HUES64 (cell line): ENCODE measurements at regions not wholly inside any gene's neighbourhood (a gene's known extent, or its start where the extent isn't known, plus 50 kb on each side); places are given as distances from the start of the nearest gene placed in this dataset.

Experiments used
- H3K27ac ChIP-seq: 2 replicates; pipeline ENCODE4 v1.7.0; 2013; ENCODE audit warnings: low read depth, low read length, inconsistent platforms
- H3K27me3 ChIP-seq: 2 replicates; pipeline ENCODE4 v1.6.1; 2013; ENCODE audit warnings: mild to moderate bottlenecking, low read length; ENCODE audit not compliant: insufficient read depth
- H3K36me3 ChIP-seq: 2 replicates; pipeline ENCODE4 v1.6.1; 2013; ENCODE audit warnings: mild to moderate bottlenecking, low read length; ENCODE audit not compliant: insufficient read depth
- H3K4me1 ChIP-seq: 2 replicates; pipeline ENCODE4 v1.6.1; 2013; ENCODE audit warnings: mild to moderate bottlenecking, low read length, moderate library complexity; ENCODE audit not compliant: insufficient read depth
- H3K4me3 ChIP-seq: 2 replicates; pipeline ENCODE4 v1.5.1; 2013; ENCODE audit warnings: mild to moderate bottlenecking, low read length, moderate library complexity
- H3K9ac ChIP-seq: 2 replicates; pipeline ENCODE4 v1.6.1; 2013; ENCODE audit warnings: mild to moderate bottlenecking, low read depth, low read length
- H3K9me3 ChIP-seq: 2 replicates; pipeline ENCODE4 v1.6.1; 2013; ENCODE audit warnings: low read depth, low read length; ENCODE audit not compliant: insufficient read depth
- WGBS: fragments of 150-250, 120-280 bp; methylation state at CpG from one replicate; pipeline ENCODE4 v1.1.7; 2013; ENCODE audit warnings: missing lambda C conversion rate; 5-methylcytosine and 5-hydroxymethylcytosine counted together

DNA sequence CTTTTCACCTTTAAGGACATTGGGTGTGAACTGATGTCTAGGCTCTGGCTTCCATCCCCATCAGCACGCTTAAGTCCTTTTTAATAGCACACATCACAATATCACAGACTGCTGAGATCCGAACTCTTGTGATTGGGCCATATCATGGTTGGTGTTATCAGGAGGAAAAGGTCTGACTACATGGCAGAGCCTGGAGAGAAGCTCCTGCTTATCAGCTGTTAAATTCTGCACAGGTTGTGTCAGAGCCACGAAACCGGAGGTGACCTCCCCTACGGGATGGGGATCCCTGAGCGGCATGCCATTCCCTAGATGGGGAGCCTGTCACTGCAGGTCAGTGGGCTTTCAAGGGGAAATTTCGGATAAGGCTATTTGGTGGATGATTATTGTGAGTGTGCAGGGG lies 182.4 kb downstream of the INHBA start:
- whole genome bisulfite sequencing = 94% methylated on average over 7 of the region's 7 CpGs
- H3K9ac ChIP-seq = no peak overlapping the region
- H3K4me3 ChIP-seq = no peak overlapping the region
- H3K27ac ChIP-seq = no peak overlapping the region
- no peaks in the 10 kb centered on the region for H3K27me3 ChIP-seq
- no peaks in the 10 kb centered on the region for H3K4me1 ChIP-seq
- peaks cover 20% of the 10 kb centered on the region for H3K9me3 ChIP-seq
- H3K36me3 ChIP-seq = no peaks in the 10 kb centered on the region

DNA sequence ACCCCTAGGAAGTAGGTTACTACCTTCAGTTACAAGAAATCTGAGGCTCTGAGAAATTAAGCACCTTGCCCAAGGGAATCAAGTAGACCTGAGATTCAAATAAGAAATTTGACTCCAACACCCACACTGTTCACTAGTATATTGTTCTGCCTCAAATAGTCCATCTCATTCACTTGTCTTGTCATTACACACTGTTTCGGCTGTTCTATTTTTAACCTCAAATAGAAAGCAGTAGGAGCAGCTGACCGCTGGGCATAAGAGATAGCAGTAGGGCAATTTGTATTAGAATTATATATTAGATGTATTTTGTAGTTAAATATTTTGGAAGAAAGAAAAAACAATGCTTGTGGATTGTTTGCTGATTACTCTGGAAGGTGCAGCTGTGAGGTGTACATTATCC lies 185.1 kb downstream of the INHBA start:
- Histone ChIP-seq H3K9me3 (peaks cover 11% of the 10 kb centered on the region), H3K27me3 (no peaks in the 10 kb centered on the region), H3K4me3 (no peak overlapping the region), H3K9ac (no peak overlapping the region), H3K4me1 (no peaks in the 10 kb centered on the region), H3K27ac (no peak overlapping the region), H3K36me3 (no peaks in the 10 kb centered on the region)
- WGBS = 97% methylated on average over 2 of the region's 2 CpGs

DNA sequence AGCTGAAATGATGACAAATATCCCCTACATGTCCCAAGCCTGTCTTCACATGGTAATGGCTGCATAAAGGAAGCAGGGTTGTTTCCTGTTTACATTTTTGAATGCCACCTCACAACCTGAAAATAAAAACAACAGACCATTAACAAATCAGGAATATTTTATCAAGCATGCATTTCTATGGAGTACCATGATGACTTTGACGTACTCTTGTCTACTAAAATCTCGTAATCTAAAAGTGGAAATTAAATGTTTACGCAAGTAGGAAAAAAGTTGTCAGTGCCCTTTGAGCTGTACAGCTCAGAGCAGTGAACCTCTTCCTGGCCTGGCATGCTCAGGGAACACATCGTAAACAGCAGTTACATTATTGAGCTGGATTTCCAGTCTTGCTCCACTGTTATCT lies 194.1 kb downstream of the INHBA start:
- Histone ChIP-seq H3K4me1 (no peaks in the 10 kb centered on the region), H3K27ac (no peak overlapping the region), H3K9me3 (no peaks in the 10 kb centered on the region), H3K27me3 (no peaks in the 10 kb centered on the region), H3K9ac (no peak overlapping the region), H3K4me3 (no peak overlapping the region), H3K36me3 (no peaks in the 10 kb centered on the region)
- 97% methylated on average over 4 of the region's 4 CpGs for WGBS

DNA sequence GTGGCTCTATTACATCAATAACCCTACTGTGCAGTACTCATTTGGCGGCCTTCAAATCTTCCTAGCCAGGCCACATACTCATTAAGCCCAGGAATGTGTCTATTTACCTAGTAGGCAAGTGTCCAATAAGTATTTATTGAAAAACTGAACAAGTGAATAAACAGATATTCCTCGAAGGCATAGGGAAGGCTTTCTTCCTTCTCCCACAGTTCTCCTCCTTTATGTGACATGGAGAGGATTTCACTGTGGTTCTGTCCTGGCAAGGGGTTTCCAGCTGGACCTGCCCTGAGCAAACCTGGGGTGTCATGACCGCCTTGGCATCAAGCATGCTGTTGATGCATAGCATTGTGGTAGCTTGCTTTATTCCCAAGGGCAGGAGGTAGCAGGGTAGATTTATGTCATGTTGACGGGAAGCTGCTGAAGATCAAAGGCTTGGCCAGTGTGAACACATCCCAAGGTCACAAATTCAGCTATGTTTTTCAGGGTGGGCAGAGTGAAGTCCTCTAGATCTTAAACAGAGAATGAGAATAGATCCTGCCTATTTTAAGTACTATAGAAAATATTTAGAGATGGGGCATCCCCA lies 195.1 kb downstream of the INHBA start:
- Histone ChIP-seq H3K4me1 (no peaks in the 10 kb centered on the region), H3K27ac (no peak overlapping the region), H3K4me3 (no peak overlapping the region), H3K27me3 (no peaks in the 10 kb centered on the region), H3K9ac (no peak overlapping the region), H3K9me3 (no peaks in the 10 kb centered on the region), H3K36me3 (no peaks in the 10 kb centered on the region)
- WGBS = 90% methylated on average over 4 of the region's 4 CpGs

DNA sequence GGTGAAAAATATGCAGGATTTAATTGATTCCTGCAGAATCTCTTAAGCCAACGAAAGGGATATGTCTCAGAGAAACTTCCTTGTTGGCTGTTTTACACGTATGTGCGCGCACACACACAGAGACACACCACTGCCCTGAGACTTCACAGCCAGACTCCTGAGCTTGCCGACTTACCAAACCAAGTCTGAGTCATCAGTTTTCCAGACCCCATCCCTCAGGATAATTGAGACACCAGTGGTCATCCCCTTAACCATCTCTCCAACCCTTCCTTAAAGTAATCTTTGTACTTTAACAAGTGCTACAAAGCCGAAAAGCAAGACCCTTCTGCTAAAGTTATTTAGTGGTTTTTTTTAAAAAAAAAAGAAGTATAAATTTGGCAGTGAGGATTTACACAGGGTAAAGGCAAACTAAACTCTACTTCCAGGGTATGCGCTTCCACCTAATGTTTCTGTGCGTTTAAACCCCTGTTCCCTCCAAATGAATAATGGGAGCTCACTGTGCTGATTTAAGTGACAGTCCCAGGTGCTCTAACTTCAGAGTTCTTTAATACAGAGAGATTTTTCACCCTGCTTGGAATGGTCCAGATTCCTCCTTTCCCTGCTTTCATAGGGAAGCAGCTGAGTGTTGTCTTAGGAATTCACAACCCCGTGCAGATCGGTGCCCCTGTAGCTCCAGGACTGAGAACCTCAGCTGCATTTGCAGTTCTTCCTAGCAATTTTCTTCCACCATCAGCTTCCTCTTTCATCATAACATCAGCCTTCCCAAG lies 198.5 kb downstream of the INHBA start:
- Histone ChIP-seq H3K9me3 (no peaks in the 10 kb centered on the region), H3K36me3 (no peaks in the 10 kb centered on the region), H3K9ac (no peak overlapping the region), H3K4me1 (no peaks in the 10 kb centered on the region), H3K27me3 (no peaks in the 10 kb centered on the region), H3K4me3 (no peak overlapping the region), H3K27ac (no peak overlapping the region)
- 94% methylated on average over 10 of the region's 10 CpGs for WGBS

DNA sequence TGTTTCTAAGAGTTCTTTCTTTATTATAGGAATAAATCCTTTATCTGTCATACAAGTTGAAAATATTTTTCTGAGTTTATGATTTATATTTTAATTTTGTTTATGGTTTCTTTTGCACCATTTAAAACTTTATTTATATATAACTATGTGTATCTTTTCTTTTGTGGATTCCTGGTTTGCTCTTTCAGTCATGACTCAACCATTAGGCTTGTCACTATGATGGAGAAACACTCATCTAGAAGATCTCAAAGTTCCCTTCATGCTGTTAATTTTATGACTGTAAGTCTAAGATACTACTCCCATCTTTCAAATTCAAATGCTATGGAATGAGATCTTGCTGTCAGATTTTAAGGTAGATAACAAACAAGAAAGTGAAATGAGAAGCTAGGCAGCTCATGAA lies 199.5 kb downstream of the INHBA start:
- no peaks in the 10 kb centered on the region for H3K4me1 ChIP-seq
- no peak overlapping the region for H3K4me3 ChIP-seq
- no peak overlapping the region for H3K27ac ChIP-seq
- no peaks in the 10 kb centered on the region for H3K36me3 ChIP-seq
- H3K9me3 ChIP-seq = no peaks in the 10 kb centered on the region
- H3K27me3 ChIP-seq = no peaks in the 10 kb centered on the region
- no peak overlapping the region for H3K9ac ChIP-seq

DNA sequence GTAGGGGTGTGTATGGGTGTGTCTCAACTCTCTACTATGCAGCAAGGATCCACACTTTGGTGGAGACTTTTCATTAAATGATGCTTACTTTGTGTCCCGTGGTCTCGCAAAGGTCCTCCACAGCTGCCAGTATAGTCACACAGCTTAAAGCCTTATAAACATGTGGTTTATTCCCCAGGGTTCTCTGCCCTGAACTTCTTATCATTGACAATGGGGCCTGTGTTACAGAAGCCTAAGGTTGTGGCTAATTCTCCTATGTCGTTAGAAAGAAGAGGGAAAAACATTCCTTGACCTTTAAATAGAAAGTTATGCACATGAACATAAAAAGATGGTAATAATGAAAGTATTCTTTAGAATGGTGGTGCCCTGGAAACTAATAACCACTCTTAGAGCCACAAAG lies 201.4 kb downstream of the INHBA start:
- no peak overlapping the region for H3K27ac ChIP-seq
- H3K27me3 ChIP-seq = no peaks in the 10 kb centered on the region
- H3K4me1 ChIP-seq = no peaks in the 10 kb centered on the region
- no peaks in the 10 kb centered on the region for H3K36me3 ChIP-seq
- no peak overlapping the region for H3K9ac ChIP-seq
- WGBS = 87% methylated on average over 3 of the region's 3 CpGs
- H3K9me3 ChIP-seq = no peaks in the 10 kb centered on the region
- H3K4me3 ChIP-seq = no peak overlapping the region

DNA sequence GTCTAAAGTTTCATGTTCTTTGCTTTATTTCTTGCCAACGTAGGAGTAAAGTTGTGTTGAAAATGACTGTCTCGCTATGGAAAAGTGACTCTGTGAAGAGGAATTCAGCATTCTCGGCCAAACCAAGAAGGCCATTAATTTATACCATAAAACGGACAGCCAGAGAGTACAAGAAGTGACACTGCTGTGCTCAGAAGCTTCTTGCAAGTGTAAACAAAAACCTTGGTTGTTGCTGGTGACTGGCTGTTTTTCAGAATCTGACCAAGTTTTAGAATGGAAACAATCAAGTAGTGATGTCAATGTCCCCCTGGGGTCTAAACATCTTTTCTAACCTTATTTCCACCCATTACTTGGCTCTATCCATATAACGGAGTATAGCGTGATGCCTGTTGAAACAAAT lies 201.9 kb downstream of the INHBA start:
- no peak overlapping the region for H3K4me3 ChIP-seq
- H3K27me3 ChIP-seq = no peaks in the 10 kb centered on the region
- no peak overlapping the region for H3K27ac ChIP-seq
- no peaks in the 10 kb centered on the region for H3K9me3 ChIP-seq
- over 99% methylated on average over 6 of the region's 6 CpGs for WGBS
- no peaks in the 10 kb centered on the region for H3K36me3 ChIP-seq
- no peak overlapping the region for H3K9ac ChIP-seq
- H3K4me1 ChIP-seq = no peaks in the 10 kb centered on the region

DNA sequence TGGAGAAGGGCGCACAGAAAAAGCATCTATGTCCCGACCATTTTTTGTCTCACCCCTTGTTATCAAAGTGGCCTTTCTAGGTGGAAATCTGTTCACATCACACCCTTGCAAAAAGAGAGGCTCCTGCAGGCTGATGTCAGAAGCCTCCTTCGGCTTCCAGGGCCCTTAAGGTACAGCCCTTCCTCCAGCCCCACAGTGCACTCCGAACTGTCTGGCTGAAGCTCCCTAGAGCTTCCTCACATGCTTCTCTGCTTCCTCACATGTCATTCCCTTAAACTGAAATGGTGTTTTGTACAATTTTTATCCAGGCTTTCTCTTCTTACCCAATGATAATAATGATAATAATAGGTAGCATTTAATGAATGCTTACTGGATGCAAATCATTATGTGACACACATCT lies 210.3 kb downstream of the INHBA start:
- H3K27me3 ChIP-seq = no peaks in the 10 kb centered on the region
- no peaks in the 10 kb centered on the region for H3K36me3 ChIP-seq
- no peaks in the 10 kb centered on the region for H3K9me3 ChIP-seq
- H3K4me1 ChIP-seq = no peaks in the 10 kb centered on the region
- WGBS = 95% methylated on average over 4 of the region's 4 CpGs
- no peak overlapping the region for H3K27ac ChIP-seq
- no peak overlapping the region for H3K9ac ChIP-seq
- no peak overlapping the region for H3K4me3 ChIP-seq

DNA sequence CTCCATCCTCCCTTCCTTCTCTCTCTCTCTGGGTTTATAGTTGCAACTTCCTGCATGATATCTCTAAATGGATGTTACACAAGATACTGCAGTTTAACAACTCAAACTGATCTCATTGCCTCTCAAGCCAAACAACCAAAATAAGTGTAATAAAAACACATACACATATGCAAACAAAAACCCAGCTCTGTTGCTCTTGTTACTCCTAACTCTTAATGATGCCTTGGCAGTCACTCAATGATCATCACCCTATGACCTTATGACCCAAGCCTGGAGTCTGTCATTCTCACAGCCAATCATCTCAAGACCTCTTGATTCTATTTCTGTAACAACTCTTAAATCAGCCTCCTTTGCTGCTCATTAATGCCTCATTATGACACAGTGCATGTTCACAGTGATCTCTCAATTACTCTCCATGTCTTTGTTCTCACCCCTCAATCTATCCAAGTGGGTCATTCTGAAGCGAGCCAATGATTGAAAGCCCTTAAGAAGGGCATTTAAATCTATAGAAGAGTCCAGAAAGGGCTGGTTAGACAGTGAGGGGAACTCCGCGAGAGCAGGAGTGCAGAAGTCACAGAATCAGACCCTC lies 210.9 kb downstream of the INHBA start:
- 86% methylated on average over 3 of the region's 3 CpGs for WGBS
- Histone ChIP-seq H3K27me3 (no peaks in the 10 kb centered on the region), H3K4me3 (no peak overlapping the region), H3K9ac (no peak overlapping the region), H3K27ac (no peak overlapping the region), H3K9me3 (no peaks in the 10 kb centered on the region), H3K4me1 (no peaks in the 10 kb centered on the region), H3K36me3 (no peaks in the 10 kb centered on the region)

DNA sequence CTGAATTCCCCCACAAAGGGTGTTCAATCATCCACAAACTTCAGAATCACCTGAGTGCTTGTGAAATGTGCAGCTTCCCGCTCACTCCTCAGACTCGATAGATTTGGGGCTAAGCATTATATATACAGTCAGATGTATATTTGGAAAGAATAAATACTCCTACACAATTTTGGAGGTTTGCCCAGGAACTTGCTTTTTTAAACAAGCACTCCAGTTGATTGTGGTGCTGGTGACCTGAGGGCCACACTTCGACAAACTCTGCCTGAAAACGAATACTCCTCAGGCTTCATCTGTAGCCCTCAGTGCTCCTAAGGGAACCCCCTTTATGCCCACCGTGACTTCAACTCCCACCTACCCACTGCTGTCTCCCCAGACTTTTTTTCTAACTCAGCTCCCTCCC lies 211.6 kb downstream of the INHBA start:
- no peak overlapping the region for H3K4me3 ChIP-seq
- H3K27me3 ChIP-seq = no peaks in the 10 kb centered on the region
- no peak overlapping the region for H3K27ac ChIP-seq
- H3K36me3 ChIP-seq = no peaks in the 10 kb centered on the region
- WGBS = 93% methylated on average over 3 of the region's 5 CpGs
- no peaks in the 10 kb centered on the region for H3K9me3 ChIP-seq
- H3K9ac ChIP-seq = no peak overlapping the region
- H3K4me1 ChIP-seq = no peaks in the 10 kb centered on the region
